ENCODE measurements at regions not wholly inside any gene's neighbourhood (a gene's known extent, or its start where the extent isn't known, plus 50 kb on each side); places are given as distances from the start of the nearest gene placed in this dataset.
A peak's percentile ranks its signal among the peaks of the same experiment; 100 is the strongest.

GRCh38 chr9:110025551-110026170, 182.3 kb downstream of the C9orf152 start:
- Histone ChIP-seq H3K27me3 (ENCODE audit: insufficient read depth, low read length) (no peaks in the 10 kb centered on the region), H3K4me2 (ENCODE audit: low read length) (no peak overlapping the region), H3K4me3 (ENCODE audit: insufficient read depth, low read depth, low read length) (no peak overlapping the region), H3K9ac (ENCODE audit: low read length) (no peak overlapping the region), H3K27ac (ENCODE audit: low read depth, low read length) (no peak overlapping the region), H3K36me3 (ENCODE audit: insufficient read depth, low read length) (no peaks in the 10 kb centered on the region), H3K79me2 (ENCODE audit: insufficient read depth, low read length) (no peaks in the 10 kb centered on the region), H2AFZ (ENCODE audit: low read depth, low read length) (no peak overlapping the region), H3K9me3 (ENCODE audit: insufficient read depth, low read depth, low read length) (no peaks in the 10 kb centered on the region), H3K4me1 (ENCODE audit: insufficient read depth, low read length) (peaks cover 38% of the 10 kb centered on the region), H4K20me1 (ENCODE audit: insufficient read depth, low read length) (no peaks in the 10 kb centered on the region)
- FAIRE-seq (no peak), DNase-seq (ENCODE audit: low read depth) (no peak)
- no peaks in the 10 kb centered on the region for H3K27me3 Mint-ChIP-seq (ENCODE audit: low read depth, unreplicated experiment)
- H3K27ac Mint-ChIP-seq (ENCODE audit: unreplicated experiment), result peak overlapping the region; percentile 7
- no peak overlapping the region for H3K4me3 Mint-ChIP-seq (ENCODE audit: unreplicated experiment)
- peaks cover 17% of the 10 kb centered on the region for H3K36me3 Mint-ChIP-seq (ENCODE audit: low read depth, unreplicated experiment)
- H3K4me1 Mint-ChIP-seq (ENCODE audit: low read depth, unreplicated experiment), result peaks cover 42% of the 10 kb centered on the region
- TF ChIP-seq CTCF (IDR thresholded peaks at IDR 0.05; ENCODE audit: insufficient read depth, low read depth, low read length) (no peak), EZH2 (IDR thresholded peaks at IDR 0.05; ENCODE audit: insufficient read depth, low read length) (no peak)
- no peaks in the 10 kb centered on the region for H3K9me3 Mint-ChIP-seq (ENCODE audit: unreplicated experiment)

- TF ChIP-seq CTCF (IDR thresholded peaks at IDR 0.05; ENCODE audit: insufficient read depth, low read depth, low read length) (no peak), EZH2 (IDR thresholded peaks at IDR 0.05; ENCODE audit: insufficient read depth, low read length) (no peak)
- Mint-ChIP-seq H3K36me3 (ENCODE audit: low read depth, unreplicated experiment) (peaks cover 9% of the 10 kb centered on the region), H3K4me1 (ENCODE audit: low read depth, unreplicated experiment) (peaks cover 49% of the 10 kb centered on the region), H3K9me3 (ENCODE audit: unreplicated experiment) (no peaks in the 10 kb centered on the region), H3K4me3 (ENCODE audit: unreplicated experiment) (peak overlapping the region; percentile 60), H3K27me3 (ENCODE audit: low read depth, unreplicated experiment) (no peaks in the 10 kb centered on the region), H3K27ac (ENCODE audit: unreplicated experiment) (peak overlapping the region; percentile 89)
- Histone ChIP-seq H3K27me3 (ENCODE audit: insufficient read depth, low read length) (no peaks in the 10 kb centered on the region), H3K27ac (ENCODE audit: low read depth, low read length) (peak overlapping the region; percentile 96), H3K4me2 (ENCODE audit: low read length) (peak overlapping the region; percentile 65), H2AFZ (ENCODE audit: low read depth, low read length) (no peak overlapping the region), H3K9me3 (ENCODE audit: insufficient read depth, low read depth, low read length) (no peaks in the 10 kb centered on the region), H3K79me2 (ENCODE audit: insufficient read depth, low read length) (no peaks in the 10 kb centered on the region), H3K4me3 (ENCODE audit: insufficient read depth, low read depth, low read length) (no peak overlapping the region), H3K9ac (ENCODE audit: low read length) (peak overlapping the region; percentile 29), H3K4me1 (ENCODE audit: insufficient read depth, low read length) (peaks cover 53% of the 10 kb centered on the region), H3K36me3 (ENCODE audit: insufficient read depth, low read length) (no peaks in the 10 kb centered on the region), H4K20me1 (ENCODE audit: insufficient read depth, low read length) (no peaks in the 10 kb centered on the region)
- no peak for FAIRE-seq
- peak; percentile 84 for DNase-seq (ENCODE audit: low read depth)
These were observed 180.3 kb downstream of the C9orf152 start for GRCh38 chr9:110027671-110028081.

- H3K36me3 ChIP-seq (ENCODE audit: insufficient read depth, low read length), result no peaks in the 10 kb centered on the region
- Mint-ChIP-seq H3K4me1 (ENCODE audit: low read depth, unreplicated experiment) (peaks cover 50% of the 10 kb centered on the region), H3K4me3 (ENCODE audit: unreplicated experiment) (no peak overlapping the region), H3K36me3 (ENCODE audit: low read depth, unreplicated experiment) (peaks cover 9% of the 10 kb centered on the region), H3K27ac (ENCODE audit: unreplicated experiment) (peak overlapping the region; percentile 89), H3K9me3 (ENCODE audit: unreplicated experiment) (no peaks in the 10 kb centered on the region), H3K27me3 (ENCODE audit: low read depth, unreplicated experiment) (no peaks in the 10 kb centered on the region)
- DNase-seq (ENCODE audit: low read depth), result no peak
- peaks cover 53% of the 10 kb centered on the region for H3K4me1 ChIP-seq (ENCODE audit: insufficient read depth, low read length)
- H4K20me1 ChIP-seq (ENCODE audit: insufficient read depth, low read length), result no peaks in the 10 kb centered on the region
- TF ChIP-seq EZH2 (IDR thresholded peaks at IDR 0.05; ENCODE audit: insufficient read depth, low read length) (no peak), CTCF (IDR thresholded peaks at IDR 0.05; ENCODE audit: insufficient read depth, low read depth, low read length) (no peak)
- no peak overlapping the region for H2AFZ ChIP-seq (ENCODE audit: low read depth, low read length)
- no peak overlapping the region for H3K4me3 ChIP-seq (ENCODE audit: insufficient read depth, low read depth, low read length)
- no peaks in the 10 kb centered on the region for H3K9me3 ChIP-seq (ENCODE audit: insufficient read depth, low read depth, low read length)
- H3K9ac ChIP-seq (ENCODE audit: low read length), result peak overlapping the region; percentile 29
- H3K27me3 ChIP-seq (ENCODE audit: insufficient read depth, low read length), result no peaks in the 10 kb centered on the region
- no peaks in the 10 kb centered on the region for H3K79me2 ChIP-seq (ENCODE audit: insufficient read depth, low read length)
- no peak for FAIRE-seq
- peak overlapping the region; percentile 96 for H3K27ac ChIP-seq (ENCODE audit: low read depth, low read length)
- peak overlapping the region; percentile 65 for H3K4me2 ChIP-seq (ENCODE audit: low read length)
These were observed 179.7 kb downstream of the C9orf152 start for GRCh38 chr9:110028271-110028670.
